ENCODE measurements at regions not wholly inside any gene's neighbourhood (a gene's known extent, or its start where the extent isn't known, plus 50 kb on each side); places are given as distances from the start of the nearest gene placed in this dataset.

- Histone ChIP-seq H3K27ac (ENCODE audit: insufficient read depth, low read length) (no peak overlapping the region), H3K9me3 (ENCODE audit: control insufficient read depth, insufficient read depth, low read length) (peaks cover 6% of the 10 kb centered on the region; the same call in 1 of the 2 replicates), H2AK5ac (ENCODE audit: low read depth, low read length) (no peak overlapping the region), H2BK20ac (ENCODE audit: low read depth, low read length) (no peak overlapping the region), H3K36me3 (ENCODE audit: control insufficient read depth, insufficient read depth, low read length) (no peaks in the 10 kb centered on the region), H3K9me1 (ENCODE audit: insufficient read depth, low read length) (peaks cover 8% of the 10 kb centered on the region), H3K18ac (ENCODE audit: low read depth, low read length) (no peak overlapping the region), H4K8ac (ENCODE audit: low read depth in 2 of 2, low read length in 2 of 2) (no peak overlapping the region), H2BK15ac (ENCODE audit: low read depth, low read length) (no peak overlapping the region), H3K27me3 (ENCODE audit: control insufficient read depth, insufficient read depth, low read length) (no peaks in the 10 kb centered on the region), H3K4me3 (ENCODE audit: insufficient read depth, low read depth, low read length) (no peak overlapping the region), H3K4me2 (ENCODE audit: low read depth, low read length) (no peak overlapping the region), H2AFZ (replicated peaks; ENCODE audit: low read length, poor library complexity) (no peak overlapping the region), H3K56ac (ENCODE audit: extremely low read depth, insufficient read depth, low read length) (no peak overlapping the region), H3K79me1 (ENCODE audit: low read depth in 1 of 2, low read length in 2 of 2) (no peaks in the 10 kb centered on the region), H2BK120ac (ENCODE audit: low read depth, low read length) (no peak overlapping the region), H3K23ac (ENCODE audit: low read depth, low read length) (no peak overlapping the region), H3K4me1 (ENCODE audit: control insufficient read depth, insufficient read depth, low read length) (peaks cover 6% of the 10 kb centered on the region), H4K5ac (ENCODE audit: low read depth, low read length) (no peak overlapping the region), H3K4ac (ENCODE audit: low read depth, low read length) (no peak overlapping the region), H3K14ac (replicated peaks; ENCODE audit: low read depth, low read length) (no peak overlapping the region), H3K9ac (ENCODE audit: low read depth, low read length) (no peak overlapping the region), H4K91ac (ENCODE audit: insufficient read depth, low read depth, low read length) (no peak overlapping the region), H2BK5ac (ENCODE audit: low read depth, low read length, poor library complexity, severe bottlenecking) (peak overlapping the region; percentile 65), H2AK9ac (replicated peaks; ENCODE audit: low read depth, low read length, poor library complexity) (no peak overlapping the region), H4K20me1 (ENCODE audit: insufficient read depth, low read length) (no peaks in the 10 kb centered on the region)
- intact Hi-C loops (cut with micrococcal nuclease) = no loop called here
- ChIA-PET POLR2A (ENCODE audit: unreplicated experiment) (no interaction called here), CTCF (no interaction called here)
- in situ Hi-C loops (cut with MboI; ENCODE audit: low sequenced_read_pairs) = no loop called here
- peak; percentile 72 for DNase-seq
- no TSS peak for BruUV-seq (replicated peaks)
- no peak for ATAC-seq (ENCODE audit: low read depth)
- 0 out of 2 replicates have a peak, but pooled peaks have one; percentile 34 for TF ChIP-seq CEBPB (IDR thresholded peaks at IDR 0.05; ENCODE audit: low read depth, low read length)
- no peak for TF ChIP-seq POLR2A (IDR thresholded peaks at IDR 0.05; ENCODE audit: low read depth, low read length)
- TF ChIP-seq RCOR1 (IDR thresholded peaks at IDR 0.05; ENCODE audit: insufficient replicate concordance, low read length) = no peak
- no peak for TF ChIP-seq CHD1 (IDR thresholded peaks at IDR 0.05; ENCODE audit: low read depth, low read length)
- TF ChIP-seq RFX5 (IDR thresholded peaks at IDR 0.05; ENCODE audit: low read depth, low read length) = no peak
- TF ChIP-seq, protein P1, sequence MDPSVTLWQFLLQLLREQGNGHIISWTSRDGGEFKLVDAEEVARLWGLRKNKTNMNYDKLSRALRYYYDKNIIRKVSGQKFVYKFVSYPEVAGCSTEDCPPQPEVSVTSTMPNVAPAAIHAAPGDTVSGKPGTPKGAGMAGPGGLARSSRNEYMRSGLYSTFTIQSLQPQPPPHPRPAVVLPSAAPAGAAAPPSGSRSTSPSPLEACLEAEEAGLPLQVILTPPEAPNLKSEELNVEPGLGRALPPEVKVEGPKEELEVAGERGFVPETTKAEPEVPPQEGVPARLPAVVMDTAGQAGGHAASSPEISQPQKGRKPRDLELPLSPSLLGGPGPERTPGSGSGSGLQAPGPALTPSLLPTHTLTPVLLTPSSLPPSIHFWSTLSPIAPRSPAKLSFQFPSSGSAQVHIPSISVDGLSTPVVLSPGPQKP (IDR thresholded peaks at IDR 0.05; ENCODE audit: borderline replicate concordance, low read depth, low read length) = no peak
- TF ChIP-seq MAZ (IDR thresholded peaks at IDR 0.05; ENCODE audit: borderline replicate concordance, low read depth, low read length) = no peak
- dilution Hi-C loops (cut with HindIII; ENCODE audit: low sequenced_read_pairs, unreplicated experiment) = no loop called here
Measured at GRCh38 chr10:109183366-109183765, 739.9 kb downstream of the XPNPEP1 start.

All from IMR-90 (cell line).